ENCODE measurements at regions not wholly inside any gene's neighbourhood (a gene's known extent, or its start where the extent isn't known, plus 50 kb on each side); places are given as distances from the start of the nearest gene placed in this dataset.
"Not testable (repeated sequence)": the region's sequence is repeated elsewhere in the genome, so short reads cannot be mapped to it uniquely, and the experiment has no call there.

DNA sequence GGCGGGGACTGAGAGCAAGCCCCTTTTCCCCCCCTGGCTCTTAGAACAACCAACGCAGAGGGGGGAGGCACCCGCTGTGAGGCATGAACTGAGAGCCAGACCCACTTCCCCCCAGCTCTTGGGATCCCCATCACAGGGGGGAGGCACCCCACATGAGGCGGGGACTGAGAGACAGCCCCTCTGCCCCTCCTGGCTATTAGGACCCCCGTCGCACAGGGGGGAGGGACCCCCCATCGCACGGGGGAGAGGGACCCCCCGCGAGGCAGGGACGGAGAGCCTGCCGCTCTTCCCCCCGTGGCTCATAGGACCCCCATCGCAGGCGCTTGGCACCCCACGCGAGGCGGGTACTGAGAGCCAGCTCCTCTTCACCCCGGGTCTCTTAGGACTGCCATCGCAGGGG lies 195.8 kb upstream of the PZP start:
- no TSS peak for BruUV-seq (replicated peaks)
- Histone ChIP-seq H2BK20ac (ENCODE audit: low read depth, low read length) (no peak overlapping the region), H2BK120ac (ENCODE audit: low read depth, low read length) (no peak overlapping the region), H3K36me3 (ENCODE audit: control insufficient read depth, insufficient read depth, low read length) (no peaks in the 10 kb centered on the region), H3K9ac (ENCODE audit: low read depth, low read length) (no peak overlapping the region), H3K23ac (ENCODE audit: low read depth, low read length) (no peak overlapping the region), H3K18ac (ENCODE audit: low read depth, low read length) (no peak overlapping the region), H2AFZ (replicated peaks; ENCODE audit: low read length, poor library complexity) (no peak overlapping the region), H3K79me1 (ENCODE audit: low read depth in 1 of 2, low read length in 2 of 2) (no peaks in the 10 kb centered on the region), H2AK5ac (ENCODE audit: low read depth, low read length) (no peak overlapping the region), H4K91ac (ENCODE audit: insufficient read depth, low read depth, low read length) (no peak overlapping the region), H4K20me1 (ENCODE audit: insufficient read depth, low read length) (no peaks in the 10 kb centered on the region), H3K27me3 (ENCODE audit: control insufficient read depth, insufficient read depth, low read length) (peaks cover 5% of the 10 kb centered on the region; the same call in 1 of the 2 replicates), H3K4me3 (ENCODE audit: insufficient read depth, low read depth, low read length) (no peak overlapping the region), H2AK9ac (replicated peaks; ENCODE audit: low read depth, low read length, poor library complexity) (no peak overlapping the region), H3K4me2 (ENCODE audit: low read depth, low read length) (no peak overlapping the region), H4K5ac (ENCODE audit: low read depth, low read length) (no peak overlapping the region), H3K4ac (ENCODE audit: low read depth, low read length) (no peak overlapping the region), H3K14ac (replicated peaks; ENCODE audit: low read depth, low read length) (no peak overlapping the region), H2BK5ac (ENCODE audit: low read depth, low read length, poor library complexity, severe bottlenecking) (no peak overlapping the region), H4K8ac (ENCODE audit: low read depth in 2 of 2, low read length in 2 of 2) (no peak overlapping the region), H3K56ac (ENCODE audit: extremely low read depth, insufficient read depth, low read length) (no peak overlapping the region), H3K9me1 (ENCODE audit: insufficient read depth, low read length) (no peaks in the 10 kb centered on the region), H3K9me3 (ENCODE audit: control insufficient read depth, insufficient read depth, low read length) (no peaks in the 10 kb centered on the region), H3K4me1 (ENCODE audit: control insufficient read depth, insufficient read depth, low read length) (no peaks in the 10 kb centered on the region; the same call in 1 of the 2 replicates), H2BK15ac (ENCODE audit: low read depth, low read length) (no peak overlapping the region), H3K27ac (ENCODE audit: insufficient read depth, low read length) (no peak overlapping the region)
- 62% methylated on average over 6 of the region's 20 CpGs; no CpG with 5 or more reads in 1 of the 2 experiments for WGBS, 2 experiments (ENCODE audit: extremely low coverage in 2 of 2, insufficient read length in 1 of 2)
- in situ Hi-C loops (cut with MboI; ENCODE audit: low sequenced_read_pairs) = no loop called here
- ChIA-PET POLR2A (ENCODE audit: unreplicated experiment) (no interaction called here), CTCF (no interaction called here)
- dilution Hi-C loops (cut with HindIII; ENCODE audit: low sequenced_read_pairs, unreplicated experiment) = no loop called here
- intact Hi-C loops (cut with micrococcal nuclease) = no loop called here
- no peak for TF ChIP-seq MAFK (IDR thresholded peaks at IDR 0.05; ENCODE audit: low read depth, low read length)
- no peak for TF ChIP-seq RAD21 (IDR thresholded peaks at IDR 0.05; ENCODE audit: low read length)
- TF ChIP-seq MXI1 (IDR thresholded peaks at IDR 0.05; ENCODE audit: borderline replicate concordance, low read depth, low read length) = no peak
- no peak for TF ChIP-seq NFE2L2 (IDR thresholded peaks at IDR 0.05; ENCODE audit: low read depth, low read length)
- no peak for TF ChIP-seq CHD1 (IDR thresholded peaks at IDR 0.05; ENCODE audit: low read depth, low read length)
- no peak for TF ChIP-seq CTCF (conservative IDR thresholded peaks at IDR 0.05; ENCODE audit: low read depth, low read length)
- TF ChIP-seq RFX5 (IDR thresholded peaks at IDR 0.05; ENCODE audit: low read depth, low read length) = no peak
- DNase-seq (no peak), ATAC-seq (ENCODE audit: low read depth) (no peak)

GRCh38 chr12:9402432-9403040 lies 194.3 kb upstream of the PZP start:
- dilution Hi-C loops (cut with HindIII; ENCODE audit: low sequenced_read_pairs, unreplicated experiment); H3K4me1 ChIP-seq (ENCODE audit: control insufficient read depth, insufficient read depth, low read length); H3K27me3 ChIP-seq (ENCODE audit: control insufficient read depth, insufficient read depth, low read length); H3K4ac ChIP-seq (ENCODE audit: low read depth, low read length); H3K27ac ChIP-seq (ENCODE audit: insufficient read depth, low read length); H2AK5ac ChIP-seq (ENCODE audit: low read depth, low read length); H3K56ac ChIP-seq (ENCODE audit: extremely low read depth, insufficient read depth, low read length); H3K18ac ChIP-seq (ENCODE audit: low read depth, low read length); ATAC-seq (ENCODE audit: low read depth); H2AFZ ChIP-seq (replicated peaks; ENCODE audit: low read length, poor library complexity); H3K14ac ChIP-seq (replicated peaks; ENCODE audit: low read depth, low read length); in situ Hi-C loops (cut with MboI; ENCODE audit: low sequenced_read_pairs); H2BK20ac ChIP-seq (ENCODE audit: low read depth, low read length); H2AK9ac ChIP-seq (replicated peaks; ENCODE audit: low read depth, low read length, poor library complexity); H4K8ac ChIP-seq (ENCODE audit: low read depth in 2 of 2, low read length in 2 of 2); H2BK5ac ChIP-seq (ENCODE audit: low read depth, low read length, poor library complexity, severe bottlenecking); H4K20me1 ChIP-seq (ENCODE audit: insufficient read depth, low read length); POLR2A ChIA-PET (ENCODE audit: unreplicated experiment); H3K4me2 ChIP-seq (ENCODE audit: low read depth, low read length); H2BK15ac ChIP-seq (ENCODE audit: low read depth, low read length); H4K91ac ChIP-seq (ENCODE audit: insufficient read depth, low read depth, low read length); H4K5ac ChIP-seq (ENCODE audit: low read depth, low read length); H3K9ac ChIP-seq (ENCODE audit: low read depth, low read length); H3K9me1 ChIP-seq (ENCODE audit: insufficient read depth, low read length); H3K4me3 ChIP-seq (ENCODE audit: insufficient read depth, low read depth, low read length); H3K36me3 ChIP-seq (ENCODE audit: control insufficient read depth, insufficient read depth, low read length); H3K23ac ChIP-seq (ENCODE audit: low read depth, low read length); BruUV-seq (replicated peaks); DNase-seq; H3K79me1 ChIP-seq (ENCODE audit: low read depth in 1 of 2, low read length in 2 of 2); CTCF ChIA-PET; H3K9me3 ChIP-seq (ENCODE audit: control insufficient read depth, insufficient read depth, low read length); H2BK120ac ChIP-seq (ENCODE audit: low read depth, low read length); intact Hi-C loops (cut with micrococcal nuclease): not testable (repeated sequence)
- 3% methylated on average over 6 of the region's 29 CpGs; no CpG with 5 or more reads in 1 of the 2 experiments for WGBS, 2 experiments (ENCODE audit: extremely low coverage in 2 of 2, insufficient read length in 1 of 2)
